ENCODE measurements at regions not wholly inside any gene's neighbourhood (a gene's known extent, or its start where the extent isn't known, plus 50 kb on each side); places are given as distances from the start of the nearest gene placed in this dataset.

DNA sequence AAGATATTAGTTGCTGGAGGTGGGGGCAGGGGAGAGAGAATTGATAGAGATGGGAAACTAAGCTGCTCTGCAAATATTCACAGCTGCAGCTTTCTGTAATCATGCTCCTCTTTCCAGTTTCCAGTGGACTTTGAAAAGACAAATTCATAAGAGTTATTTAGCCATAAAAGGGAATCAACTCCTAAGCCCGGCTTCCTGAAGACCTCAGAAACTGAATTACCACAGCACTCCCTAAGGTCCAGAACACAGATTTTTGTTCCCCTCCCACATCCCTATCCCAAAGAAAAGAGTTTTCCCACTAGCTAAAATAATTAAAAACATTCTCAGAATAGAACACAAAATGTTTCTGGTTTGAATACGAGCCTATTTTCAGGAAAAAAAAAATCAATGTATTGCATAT, 871.8 kb upstream of the NR2F2 start (continued):
- TF ChIP-seq, protein P1, sequence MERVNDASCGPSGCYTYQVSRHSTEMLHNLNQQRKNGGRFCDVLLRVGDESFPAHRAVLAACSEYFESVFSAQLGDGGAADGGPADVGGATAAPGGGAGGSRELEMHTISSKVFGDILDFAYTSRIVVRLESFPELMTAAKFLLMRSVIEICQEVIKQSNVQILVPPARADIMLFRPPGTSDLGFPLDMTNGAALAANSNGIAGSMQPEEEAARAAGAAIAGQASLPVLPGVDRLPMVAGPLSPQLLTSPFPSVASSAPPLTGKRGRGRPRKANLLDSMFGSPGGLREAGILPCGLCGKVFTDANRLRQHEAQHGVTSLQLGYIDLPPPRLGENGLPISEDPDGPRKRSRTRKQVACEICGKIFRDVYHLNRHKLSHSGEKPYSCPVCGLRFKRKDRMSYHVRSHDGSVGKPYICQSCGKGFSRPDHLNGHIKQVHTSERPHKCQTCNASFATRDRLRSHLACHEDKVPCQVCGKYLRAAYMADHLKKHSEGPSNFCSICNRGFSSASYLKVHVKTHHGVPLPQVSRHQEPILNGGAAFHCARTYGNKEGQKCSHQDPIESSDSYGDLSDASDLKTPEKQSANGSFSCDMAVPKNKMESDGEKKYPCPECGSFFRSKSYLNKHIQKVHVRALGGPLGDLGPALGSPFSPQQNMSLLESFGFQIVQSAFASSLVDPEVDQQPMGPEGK (CRISPR knock-in tag; IDR thresholded peaks at IDR 0.05; ENCODE audit: borderline replicate concordance): no peak
- no peak for TF ChIP-seq CSDC2 (CRISPR knock-in tag; IDR thresholded peaks at IDR 0.05)
- TF ChIP-seq ZNF8 (CRISPR knock-in tag; IDR thresholded peaks at IDR 0.05): no peak

DNA sequence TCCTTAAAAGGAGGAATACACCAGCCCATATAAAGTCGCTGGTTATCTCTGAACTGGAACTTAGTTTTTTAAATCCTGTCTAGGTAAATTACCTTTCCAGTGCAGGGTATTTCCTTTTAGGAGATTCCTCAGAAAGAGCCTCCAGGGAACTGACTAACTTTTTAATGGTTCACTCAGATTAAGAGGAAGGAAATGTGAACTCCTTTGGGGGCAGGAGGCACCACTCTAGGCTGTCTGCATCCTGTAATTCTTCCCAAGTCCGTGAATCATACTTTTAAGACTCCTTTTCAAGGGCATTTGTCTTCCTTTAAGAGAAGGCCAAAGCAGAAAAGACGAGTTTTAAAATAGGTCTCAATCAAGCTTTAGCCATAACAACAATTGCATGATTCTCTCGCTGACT, 871.2 kb upstream of the NR2F2 start:
- no peak for ATAC-seq
- TF ChIP-seq ISL1 (CRISPR knock-in tag; IDR thresholded peaks at IDR 0.05): no peak
- no peak for TF ChIP-seq ARNTL (CRISPR knock-in tag; IDR thresholded peaks at IDR 0.05; ENCODE audit: borderline replicate concordance, low read depth)
- TF ChIP-seq ZNF70 (CRISPR knock-in tag; IDR thresholded peaks at IDR 0.05): no peak
- no peak for TF ChIP-seq BACH2 (CRISPR knock-in tag; IDR thresholded peaks at IDR 0.05; ENCODE audit: borderline replicate concordance)
- TF ChIP-seq, protein P1 (CRISPR knock-in tag; IDR thresholded peaks at IDR 0.05; ENCODE audit: borderline replicate concordance): no peak
- no peak for TF ChIP-seq ESRRG (CRISPR knock-in tag; IDR thresholded peaks at IDR 0.05)
- no peak for TF ChIP-seq PPARA (CRISPR knock-in tag; IDR thresholded peaks at IDR 0.05; ENCODE audit: borderline replicate concordance)
- TF ChIP-seq ZFP30 (CRISPR knock-in tag; IDR thresholded peaks at IDR 0.05): no peak
- TF ChIP-seq ZNF8 (CRISPR knock-in tag; IDR thresholded peaks at IDR 0.05): no peak

DNA sequence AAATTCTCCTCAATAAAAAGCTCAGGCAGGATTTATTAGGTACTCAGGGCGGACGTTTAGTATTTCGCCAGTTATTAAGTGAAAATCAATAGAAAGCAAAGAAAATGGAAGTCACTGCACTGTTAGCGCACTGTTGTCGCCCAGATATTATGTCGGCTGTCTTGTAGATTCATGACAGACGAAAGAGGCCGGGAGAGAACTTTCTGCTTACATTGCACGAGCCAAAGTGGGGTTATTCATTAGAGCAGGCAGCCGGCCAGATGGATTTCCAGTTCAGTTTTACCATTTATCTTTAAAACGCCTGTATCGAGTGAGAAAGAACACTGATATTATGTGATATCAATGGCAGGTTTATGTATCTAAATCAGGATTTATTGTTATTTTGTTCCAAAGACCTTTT, 866.0 kb upstream of the NR2F2 start:
- ATAC-seq: no peak

DNA sequence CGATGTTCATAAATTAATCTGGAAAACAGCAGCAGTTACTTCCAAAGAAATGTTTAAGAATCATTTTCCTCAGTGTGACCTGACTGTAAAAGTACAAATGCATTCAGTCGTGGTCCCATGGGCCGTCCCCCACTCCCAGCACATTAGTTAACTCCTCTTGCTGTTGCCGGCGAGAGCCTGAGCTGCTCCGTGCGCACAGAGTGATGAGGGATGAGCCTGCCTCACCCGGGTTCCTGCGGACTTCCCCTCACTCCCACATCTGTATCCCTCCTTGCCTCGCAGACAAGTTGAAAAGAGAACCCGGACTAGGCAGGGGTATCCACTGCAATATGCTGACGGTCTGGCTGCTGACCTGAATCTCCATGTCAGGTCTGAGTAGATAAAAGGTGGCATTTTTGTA, 861.7 kb upstream of the NR2F2 start:
- ATAC-seq: no peak
- TF ChIP-seq, protein P1 (CRISPR knock-in tag; IDR thresholded peaks at IDR 0.05; ENCODE audit: borderline replicate concordance): no peak
- TF ChIP-seq ZNF70 (CRISPR knock-in tag; IDR thresholded peaks at IDR 0.05): no peak
- TF ChIP-seq OSR1 (CRISPR knock-in tag; IDR thresholded peaks at IDR 0.05): no peak
- TF ChIP-seq ISL1 (CRISPR knock-in tag; IDR thresholded peaks at IDR 0.05): no peak
- TF ChIP-seq ESRRG (CRISPR knock-in tag; IDR thresholded peaks at IDR 0.05): no peak
- TF ChIP-seq ZNF565 (CRISPR knock-in tag; conservative IDR thresholded peaks at IDR 0.05; ENCODE audit: low read depth): no peak
- TF ChIP-seq, protein P2, sequence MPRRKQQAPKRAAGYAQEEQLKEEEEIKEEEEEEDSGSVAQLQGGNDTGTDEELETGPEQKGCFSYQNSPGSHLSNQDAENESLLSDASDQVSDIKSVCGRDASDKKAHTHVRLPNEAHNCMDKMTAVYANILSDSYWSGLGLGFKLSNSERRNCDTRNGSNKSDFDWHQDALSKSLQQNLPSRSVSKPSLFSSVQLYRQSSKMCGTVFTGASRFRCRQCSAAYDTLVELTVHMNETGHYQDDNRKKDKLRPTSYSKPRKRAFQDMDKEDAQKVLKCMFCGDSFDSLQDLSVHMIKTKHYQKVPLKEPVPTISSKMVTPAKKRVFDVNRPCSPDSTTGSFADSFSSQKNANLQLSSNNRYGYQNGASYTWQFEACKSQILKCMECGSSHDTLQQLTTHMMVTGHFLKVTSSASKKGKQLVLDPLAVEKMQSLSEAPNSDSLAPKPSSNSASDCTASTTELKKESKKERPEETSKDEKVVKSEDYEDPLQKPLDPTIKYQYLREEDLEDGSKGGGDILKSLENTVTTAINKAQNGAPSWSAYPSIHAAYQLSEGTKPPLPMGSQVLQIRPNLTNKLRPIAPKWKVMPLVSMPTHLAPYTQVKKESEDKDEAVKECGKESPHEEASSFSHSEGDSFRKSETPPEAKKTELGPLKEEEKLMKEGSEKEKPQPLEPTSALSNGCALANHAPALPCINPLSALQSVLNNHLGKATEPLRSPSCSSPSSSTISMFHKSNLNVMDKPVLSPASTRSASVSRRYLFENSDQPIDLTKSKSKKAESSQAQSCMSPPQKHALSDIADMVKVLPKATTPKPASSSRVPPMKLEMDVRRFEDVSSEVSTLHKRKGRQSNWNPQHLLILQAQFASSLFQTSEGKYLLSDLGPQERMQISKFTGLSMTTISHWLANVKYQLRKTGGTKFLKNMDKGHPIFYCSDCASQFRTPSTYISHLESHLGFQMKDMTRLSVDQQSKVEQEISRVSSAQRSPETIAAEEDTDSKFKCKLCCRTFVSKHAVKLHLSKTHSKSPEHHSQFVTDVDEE (CRISPR knock-in tag; IDR thresholded peaks at IDR 0.05): no peak
- no peak for TF ChIP-seq RARB (CRISPR knock-in tag; IDR thresholded peaks at IDR 0.05)
- TF ChIP-seq, protein P3, sequence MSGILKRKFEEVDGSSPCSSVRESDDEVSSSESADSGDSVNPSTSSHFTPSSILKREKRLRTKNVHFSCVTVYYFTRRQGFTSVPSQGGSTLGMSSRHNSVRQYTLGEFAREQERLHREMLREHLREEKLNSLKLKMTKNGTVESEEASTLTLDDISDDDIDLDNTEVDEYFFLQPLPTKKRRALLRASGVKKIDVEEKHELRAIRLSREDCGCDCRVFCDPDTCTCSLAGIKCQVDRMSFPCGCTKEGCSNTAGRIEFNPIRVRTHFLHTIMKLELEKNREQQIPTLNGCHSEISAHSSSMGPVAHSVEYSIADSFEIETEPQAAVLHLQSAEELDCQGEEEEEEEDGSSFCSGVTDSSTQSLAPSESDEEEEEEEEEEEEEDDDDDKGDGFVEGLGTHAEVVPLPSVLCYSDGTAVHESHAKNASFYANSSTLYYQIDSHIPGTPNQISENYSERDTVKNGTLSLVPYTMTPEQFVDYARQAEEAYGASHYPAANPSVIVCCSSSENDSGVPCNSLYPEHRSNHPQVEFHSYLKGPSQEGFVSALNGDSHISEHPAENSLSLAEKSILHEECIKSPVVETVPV (CRISPR knock-in tag; IDR thresholded peaks at IDR 0.05): no peak
- no peak for TF ChIP-seq ZFP3 (CRISPR knock-in tag; IDR thresholded peaks at IDR 0.05)
- TF ChIP-seq TCF4 (CRISPR knock-in tag; IDR thresholded peaks at IDR 0.05; ENCODE audit: borderline replicate concordance): no peak
- TF ChIP-seq ARNTL (CRISPR knock-in tag; IDR thresholded peaks at IDR 0.05; ENCODE audit: borderline replicate concordance, low read depth): no peak
- TF ChIP-seq GLIS3 (CRISPR knock-in tag; IDR thresholded peaks at IDR 0.05): no peak
- TF ChIP-seq, protein P4, sequence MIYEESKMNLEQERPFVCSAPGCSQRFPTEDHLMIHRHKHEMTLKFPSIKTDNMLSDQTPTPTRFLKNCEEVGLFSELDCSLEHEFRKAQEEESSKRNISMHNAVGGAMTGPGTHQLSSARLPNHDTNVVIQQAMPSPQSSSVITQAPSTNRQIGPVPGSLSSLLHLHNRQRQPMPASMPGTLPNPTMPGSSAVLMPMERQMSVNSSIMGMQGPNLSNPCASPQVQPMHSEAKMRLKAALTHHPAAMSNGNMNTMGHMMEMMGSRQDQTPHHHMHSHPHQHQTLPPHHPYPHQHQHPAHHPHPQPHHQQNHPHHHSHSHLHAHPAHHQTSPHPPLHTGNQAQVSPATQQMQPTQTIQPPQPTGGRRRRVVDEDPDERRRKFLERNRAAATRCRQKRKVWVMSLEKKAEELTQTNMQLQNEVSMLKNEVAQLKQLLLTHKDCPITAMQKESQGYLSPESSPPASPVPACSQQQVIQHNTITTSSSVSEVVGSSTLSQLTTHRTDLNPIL (CRISPR knock-in tag; IDR thresholded peaks at IDR 0.05; ENCODE audit: low read depth): no peak
- no peak for TF ChIP-seq SNAI2 (CRISPR knock-in tag; IDR thresholded peaks at IDR 0.05)
- no peak for TF ChIP-seq ZFP30 (CRISPR knock-in tag; IDR thresholded peaks at IDR 0.05)

More for the DNA sequence above, 866.0 kb upstream of the NR2F2 start:
- TF ChIP-seq ZNF565 (CRISPR knock-in tag; conservative IDR thresholded peaks at IDR 0.05; ENCODE audit: low read depth): no peak
- no peak for TF ChIP-seq ISL1 (CRISPR knock-in tag; IDR thresholded peaks at IDR 0.05)
- TF ChIP-seq, protein P2 (CRISPR knock-in tag; IDR thresholded peaks at IDR 0.05): no peak

Data from SK-N-SH treated with all-trans-retinoic acid at 6 μM for 48 hours (cell line).